Omental fat pad (tissue), 3 donors: ENCODE measurements at regions not wholly inside any gene's neighbourhood (a gene's known extent, or its start where the extent isn't known, plus 50 kb on each side); places are given as distances from the start of the nearest gene placed in this dataset.

Experiments
- ATAC-seq: fragments of 150-250 bp; one replicate; pipeline ENCODE4 v1.9.1; 2016; ENCODE audit warnings: mild to moderate bottlenecking, moderate library complexity; ENCODE audit not compliant: low FRiP score
- DNase-seq: peaks from one replicate; pipeline ENCODE4 v3.0.0-alpha.2; 2019; ENCODE audit warnings: low spot score
- TF ChIP-seq, protein P1 (sequence below), 3 donors: fragments of 450-650 bp; IDR thresholded peaks; one replicate each; pipeline ENCODE4 v1.5.1; 2016 to 2017; ENCODE audit warnings: antibody characterized with exemption in 3 of 3, mild to moderate bottlenecking in 3 of 3, moderate library complexity in 2 of 3

DNA sequence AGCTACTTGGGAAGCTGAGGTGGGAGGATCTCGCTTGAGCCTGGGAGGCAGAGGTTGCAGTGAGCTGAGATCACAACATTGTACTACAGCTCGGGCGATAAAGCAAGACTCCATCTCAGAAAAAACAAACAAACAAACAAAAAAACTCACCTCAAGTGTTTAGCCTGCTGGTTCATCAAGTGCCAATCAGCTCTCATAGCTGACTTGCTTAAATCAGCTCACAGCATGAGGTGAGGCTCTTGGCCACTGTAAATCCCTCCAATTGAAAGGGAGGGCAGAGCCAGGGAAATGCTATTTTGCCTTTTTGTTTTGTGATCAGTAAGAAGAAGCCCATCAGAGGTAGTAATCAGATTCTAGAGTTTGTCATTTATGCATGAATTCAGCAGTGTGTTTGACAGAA, 112.3 kb downstream of the RAB11FIP2 start:
- TF ChIP-seq, protein P1, sequence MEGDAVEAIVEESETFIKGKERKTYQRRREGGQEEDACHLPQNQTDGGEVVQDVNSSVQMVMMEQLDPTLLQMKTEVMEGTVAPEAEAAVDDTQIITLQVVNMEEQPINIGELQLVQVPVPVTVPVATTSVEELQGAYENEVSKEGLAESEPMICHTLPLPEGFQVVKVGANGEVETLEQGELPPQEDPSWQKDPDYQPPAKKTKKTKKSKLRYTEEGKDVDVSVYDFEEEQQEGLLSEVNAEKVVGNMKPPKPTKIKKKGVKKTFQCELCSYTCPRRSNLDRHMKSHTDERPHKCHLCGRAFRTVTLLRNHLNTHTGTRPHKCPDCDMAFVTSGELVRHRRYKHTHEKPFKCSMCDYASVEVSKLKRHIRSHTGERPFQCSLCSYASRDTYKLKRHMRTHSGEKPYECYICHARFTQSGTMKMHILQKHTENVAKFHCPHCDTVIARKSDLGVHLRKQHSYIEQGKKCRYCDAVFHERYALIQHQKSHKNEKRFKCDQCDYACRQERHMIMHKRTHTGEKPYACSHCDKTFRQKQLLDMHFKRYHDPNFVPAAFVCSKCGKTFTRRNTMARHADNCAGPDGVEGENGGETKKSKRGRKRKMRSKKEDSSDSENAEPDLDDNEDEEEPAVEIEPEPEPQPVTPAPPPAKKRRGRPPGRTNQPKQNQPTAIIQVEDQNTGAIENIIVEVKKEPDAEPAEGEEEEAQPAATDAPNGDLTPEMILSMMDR (IDR thresholded peaks at IDR 0.05), result no peak
- ATAC-seq, result no peak
- DNase-seq, result no peak

DNA sequence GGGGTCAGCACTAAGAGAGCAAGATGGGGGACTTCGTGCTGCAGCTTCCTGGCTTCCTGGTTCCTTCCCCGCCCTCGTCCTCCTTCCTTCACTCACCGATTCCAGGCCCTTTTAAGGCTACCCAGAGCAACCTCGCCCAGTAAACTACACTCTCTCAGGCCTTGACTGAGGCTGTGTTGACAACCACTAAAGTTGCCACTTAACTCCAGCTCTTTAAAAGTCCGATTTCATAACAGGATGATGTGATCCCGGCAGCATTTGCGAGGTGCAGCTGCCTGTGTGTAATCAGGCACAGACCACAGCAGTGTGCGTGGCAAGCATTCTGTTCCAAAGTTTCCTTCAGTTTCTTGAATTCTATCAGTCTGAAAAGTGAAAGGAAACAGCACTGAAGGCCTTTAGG, 110.6 kb downstream of the RAB11FIP2 start:
- ATAC-seq, result no peak

DNA sequence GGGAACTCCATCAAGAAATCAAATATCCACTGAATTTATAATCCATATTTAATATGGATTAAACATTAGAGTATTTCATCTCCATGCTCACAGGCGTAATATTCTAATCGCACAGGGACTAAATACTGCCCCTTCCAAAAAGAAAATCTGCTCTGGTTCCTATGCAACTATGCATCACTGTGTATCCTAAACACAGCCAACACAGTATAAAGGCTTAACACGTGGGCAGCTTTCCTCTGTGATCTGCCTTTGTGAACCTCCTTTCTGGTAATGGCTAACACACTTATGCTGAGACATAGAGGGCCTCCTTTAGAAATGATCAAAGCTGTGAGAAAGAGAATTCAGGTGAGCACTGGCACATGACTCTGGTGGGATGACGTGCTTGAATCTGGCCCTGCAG, 110.2 kb downstream of the RAB11FIP2 start:
- ATAC-seq, result no peak
- TF ChIP-seq, protein P1 (IDR thresholded peaks at IDR 0.05), result no peak

More for the DNA sequence above, 110.6 kb downstream of the RAB11FIP2 start:
- no peak for DNase-seq
- TF ChIP-seq, protein P1 (IDR thresholded peaks at IDR 0.05), result no peak

DNA sequence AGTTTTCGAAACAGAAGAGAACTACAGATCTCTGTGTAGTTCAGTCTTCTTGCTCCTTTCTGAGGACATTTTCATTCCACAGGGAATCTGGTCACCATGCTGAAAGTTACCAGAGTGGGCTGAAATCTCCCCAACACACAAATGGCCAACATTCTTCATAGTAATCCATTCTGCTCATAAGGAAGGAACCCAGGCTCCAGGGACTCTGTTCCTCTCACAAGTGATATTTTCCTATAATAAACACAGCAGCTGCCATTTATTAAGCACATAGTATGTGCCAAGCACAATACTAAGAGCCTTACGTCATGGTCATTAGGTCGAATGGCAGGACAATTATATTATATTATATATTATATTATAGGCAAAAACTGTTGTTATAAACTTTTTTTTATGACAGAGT, 109.8 kb downstream of the RAB11FIP2 start:
- TF ChIP-seq, protein P1 (IDR thresholded peaks at IDR 0.05), result no peak
- no peak for ATAC-seq
- DNase-seq, result no peak

More for the DNA sequence above, 110.2 kb downstream of the RAB11FIP2 start:
- no peak for DNase-seq

DNA sequence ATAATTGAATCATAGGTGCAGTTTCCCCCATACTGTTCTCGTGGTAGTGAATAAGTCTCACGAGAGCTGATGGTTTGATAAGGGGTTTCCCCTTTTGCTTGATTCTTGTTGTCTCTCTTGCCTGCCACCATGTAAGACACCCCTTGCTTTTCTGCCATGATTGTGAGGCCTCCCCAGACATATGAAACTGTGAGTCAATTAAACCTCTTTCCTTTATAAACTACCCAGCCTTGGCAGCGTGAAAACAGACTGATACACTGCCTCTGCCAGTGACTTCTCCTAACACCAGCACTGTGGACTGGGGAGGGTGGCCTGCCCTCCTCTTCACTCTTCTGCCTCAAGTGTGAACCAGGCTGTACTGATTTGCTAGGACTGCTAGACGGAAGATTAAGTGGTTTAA, 108.6 kb downstream of the RAB11FIP2 start:
- ATAC-seq, result no peak
- TF ChIP-seq, protein P1 (IDR thresholded peaks at IDR 0.05), result no peak
- DNase-seq, result no peak

DNA sequence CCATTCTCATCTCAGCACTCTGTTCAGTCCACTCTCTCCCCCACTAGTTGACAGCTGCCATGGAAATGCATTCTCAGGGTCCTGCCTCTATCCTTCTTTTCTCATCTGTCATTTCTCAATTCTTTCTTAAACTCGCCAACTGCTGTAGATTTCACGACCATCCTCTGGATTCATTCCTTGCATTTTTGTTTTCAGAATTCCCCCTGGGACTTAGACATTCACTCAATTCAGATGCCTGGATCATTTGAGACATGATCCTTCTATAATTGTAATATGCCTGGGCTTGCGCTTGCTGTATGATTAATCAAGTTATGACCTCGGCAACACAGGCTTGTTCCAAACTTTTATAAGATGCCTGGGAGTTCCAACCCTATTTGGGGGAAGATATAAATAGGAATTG, 104.5 kb downstream of the RAB11FIP2 start:
- no peak for ATAC-seq
- no peak for DNase-seq
- TF ChIP-seq, protein P1 (IDR thresholded peaks at IDR 0.05), result no peak

DNA sequence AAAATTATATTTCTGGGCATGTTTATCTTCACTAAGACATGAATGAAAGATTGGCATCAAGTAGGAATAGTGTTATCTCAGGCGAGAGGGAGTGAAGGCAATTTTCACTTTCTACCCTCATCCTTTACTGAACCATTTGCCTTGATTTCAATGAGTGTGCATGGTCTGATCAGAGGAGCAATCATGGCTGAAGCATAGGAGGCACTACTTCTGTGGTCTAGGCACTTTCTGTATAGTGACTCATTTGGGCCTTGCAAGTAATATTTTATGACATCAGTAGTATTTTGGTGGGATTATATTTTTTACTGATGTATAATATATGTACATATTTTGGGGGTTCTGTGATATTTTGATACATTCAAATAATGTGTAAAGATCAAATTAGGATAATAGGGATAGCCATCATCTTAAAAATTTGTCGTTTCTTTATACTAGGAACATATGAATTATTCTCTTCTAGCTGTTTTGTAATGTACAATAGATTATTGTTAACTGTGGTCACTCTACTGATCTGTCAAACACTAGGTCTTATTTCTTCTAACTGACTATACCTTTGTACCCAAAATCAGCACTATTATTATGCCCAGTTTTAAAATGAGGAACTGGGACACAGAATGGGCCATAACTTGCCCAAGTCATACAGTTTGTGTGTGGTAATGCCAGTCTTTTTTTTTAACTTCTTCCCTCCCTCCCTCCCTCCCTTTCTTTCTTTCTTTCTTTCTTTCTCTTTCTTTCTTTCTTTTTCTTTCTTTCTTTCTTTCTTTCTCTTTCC, 101.9 kb downstream of the RAB11FIP2 start:
- DNase-seq, result no peak
- no peak for ATAC-seq
- TF ChIP-seq, protein P1 (IDR thresholded peaks at IDR 0.05), result no peak
